HTR-8/SVneo (cell line): ENCODE measurements at regions not wholly inside any gene's neighbourhood (a gene's known extent, or its start where the extent isn't known, plus 50 kb on each side); places are given as distances from the start of the nearest gene placed in this dataset.
"Not testable (repeated sequence)": the region's sequence is repeated elsewhere in the genome, so short reads cannot be mapped to it uniquely, and the experiment has no call there.

ENCODE experiments used
- DNase-seq: peaks from one replicate; pipeline ENCODE4 v3.0.0; 2011; ENCODE audit warnings: low spot score, mixed read lengths; ENCODE audit not compliant: insufficient read length
- FAIRE-seq: peaks from 2 replicates; lab custom pipeline; 2011; peaks lifted over from hg19 to GRCh38; lab: Jason Lieb, UNC

- FAIRE-seq (no peak), DNase-seq (no peak)
Measured at GRCh38 chr7:68722044-68722443, 876.2 kb upstream of the AUTS2 start.

DNA sequence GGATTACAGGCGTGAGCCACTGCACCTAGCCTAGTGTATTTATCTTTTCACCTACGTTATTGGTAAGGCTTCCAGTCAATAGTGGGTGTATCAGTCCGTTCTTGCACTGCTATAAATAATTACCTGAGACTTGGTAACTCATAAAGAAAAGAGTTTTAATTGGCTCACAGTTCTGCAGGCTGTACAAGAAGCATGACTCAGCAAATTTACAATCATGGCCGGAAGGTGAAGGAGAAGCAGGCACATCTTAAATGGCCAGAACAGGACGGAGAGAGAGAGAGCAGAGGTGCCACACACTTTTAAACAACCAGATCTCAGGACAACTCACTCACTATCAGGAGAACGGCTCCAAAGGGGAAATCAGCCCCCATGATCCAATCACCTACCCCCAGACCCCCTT lies 873.3 kb upstream of the AUTS2 start:
- no peak for DNase-seq

DNA sequence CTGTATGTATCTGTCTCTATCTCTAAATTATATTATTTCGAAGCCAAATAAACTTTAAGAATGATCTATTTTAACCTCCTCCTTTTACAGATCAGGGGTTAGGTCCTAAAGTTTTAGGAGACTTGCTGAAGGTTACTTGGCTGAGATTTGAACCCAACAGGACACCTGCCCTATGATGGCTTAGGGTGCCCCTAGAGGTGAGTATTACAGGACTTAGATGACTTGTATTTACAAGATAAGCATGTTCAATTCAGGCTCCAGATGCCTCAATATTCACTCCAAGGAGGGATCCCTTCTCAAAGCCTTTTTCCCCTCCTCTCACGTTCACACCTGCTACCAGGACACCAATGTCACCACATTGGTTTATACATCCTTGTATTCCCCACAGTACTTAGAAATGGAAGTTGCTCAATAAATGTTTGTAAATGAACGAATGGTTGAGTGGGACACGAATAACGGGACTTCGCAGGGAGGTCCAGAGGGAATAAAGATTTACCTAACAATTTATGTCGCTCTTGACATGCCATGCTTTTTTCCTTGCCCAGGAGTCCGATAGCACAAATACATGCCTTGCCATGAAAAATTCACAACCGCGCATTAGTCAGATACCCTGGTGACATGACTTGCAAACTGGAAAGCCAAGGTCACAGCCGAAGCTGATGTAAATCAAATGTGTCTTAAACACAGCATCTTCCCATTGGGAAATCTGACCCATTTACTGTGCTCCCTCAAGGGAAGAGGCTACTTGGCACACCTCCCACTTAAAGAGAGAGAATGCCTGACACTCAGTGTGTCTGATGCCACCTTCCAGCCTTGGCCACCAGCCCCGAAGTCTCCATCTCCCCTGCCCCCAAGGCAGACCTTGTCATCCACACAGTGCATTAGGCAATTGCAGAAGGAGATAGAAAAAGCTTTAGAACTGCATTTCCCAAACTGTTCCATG lies 872.2 kb upstream of the AUTS2 start:
- no peak for DNase-seq
- no peak for FAIRE-seq

More for the DNA sequence above, 873.3 kb upstream of the AUTS2 start:
- FAIRE-seq, result no peak

DNA sequence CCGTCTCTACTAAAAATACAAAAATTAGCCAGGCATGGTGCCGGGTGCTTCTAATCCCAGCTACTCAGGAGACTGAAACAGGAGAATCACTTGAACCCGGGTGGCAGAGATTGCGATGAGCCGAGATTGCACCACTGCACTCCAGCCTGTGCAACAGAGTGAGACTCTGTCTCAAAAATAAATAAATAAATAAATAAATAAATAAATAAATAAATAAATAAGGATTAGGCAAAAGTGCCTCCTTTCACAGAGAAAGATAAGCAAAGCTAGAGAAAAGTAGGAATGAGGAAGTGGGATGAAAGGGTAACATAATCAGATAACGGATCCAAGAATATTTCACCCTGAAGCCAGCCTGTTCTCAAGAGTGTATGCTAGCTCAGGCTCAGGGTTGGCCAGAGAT lies 869.6 kb upstream of the AUTS2 start:
- not testable (repeated sequence) for DNase-seq, FAIRE-seq

GRCh38 chr7:68729371-68729770 lies 868.9 kb upstream of the AUTS2 start:
- FAIRE-seq (no peak), DNase-seq (no peak)

DNA sequence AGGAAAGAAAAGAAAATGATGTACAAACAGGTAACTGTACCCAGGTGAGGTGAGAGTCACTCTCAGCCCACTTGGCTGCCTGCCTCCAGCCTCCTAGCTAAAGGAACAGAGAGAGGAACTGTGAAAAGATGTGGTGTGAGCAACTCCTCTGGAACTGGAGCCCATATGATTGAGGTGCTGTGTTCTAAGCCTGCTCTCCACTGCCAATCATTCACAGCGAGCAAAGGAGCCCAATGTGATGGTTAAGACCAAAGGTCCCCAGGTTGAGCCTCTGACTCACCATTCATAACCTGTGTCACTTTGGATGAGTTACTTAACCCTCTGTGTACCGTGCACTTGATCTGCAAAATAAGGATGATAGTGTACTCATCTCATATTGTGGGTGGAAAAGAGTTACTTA lies 868.1 kb upstream of the AUTS2 start:
- FAIRE-seq (no peak), DNase-seq (no peak)

DNA sequence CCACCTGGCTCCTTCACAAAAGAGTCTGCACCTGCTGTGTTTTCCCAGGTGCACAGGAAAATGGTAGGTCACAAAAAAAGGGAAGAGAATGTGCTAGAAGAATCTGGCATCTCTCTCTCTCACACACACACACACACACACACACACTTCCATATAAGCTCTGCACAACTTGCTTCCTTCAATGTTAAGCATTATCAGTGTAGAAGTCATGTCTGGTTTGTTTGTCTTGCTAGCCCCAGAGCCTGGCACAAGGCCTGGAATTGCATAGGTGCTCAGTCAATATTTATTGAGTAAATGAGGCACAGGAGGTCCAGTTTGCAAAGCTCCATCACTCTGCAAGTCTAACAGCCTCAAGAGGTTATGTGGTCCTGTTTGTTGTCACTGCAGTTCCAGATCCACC lies 867.3 kb upstream of the AUTS2 start:
- DNase-seq (no peak), FAIRE-seq (no peak)

DNA sequence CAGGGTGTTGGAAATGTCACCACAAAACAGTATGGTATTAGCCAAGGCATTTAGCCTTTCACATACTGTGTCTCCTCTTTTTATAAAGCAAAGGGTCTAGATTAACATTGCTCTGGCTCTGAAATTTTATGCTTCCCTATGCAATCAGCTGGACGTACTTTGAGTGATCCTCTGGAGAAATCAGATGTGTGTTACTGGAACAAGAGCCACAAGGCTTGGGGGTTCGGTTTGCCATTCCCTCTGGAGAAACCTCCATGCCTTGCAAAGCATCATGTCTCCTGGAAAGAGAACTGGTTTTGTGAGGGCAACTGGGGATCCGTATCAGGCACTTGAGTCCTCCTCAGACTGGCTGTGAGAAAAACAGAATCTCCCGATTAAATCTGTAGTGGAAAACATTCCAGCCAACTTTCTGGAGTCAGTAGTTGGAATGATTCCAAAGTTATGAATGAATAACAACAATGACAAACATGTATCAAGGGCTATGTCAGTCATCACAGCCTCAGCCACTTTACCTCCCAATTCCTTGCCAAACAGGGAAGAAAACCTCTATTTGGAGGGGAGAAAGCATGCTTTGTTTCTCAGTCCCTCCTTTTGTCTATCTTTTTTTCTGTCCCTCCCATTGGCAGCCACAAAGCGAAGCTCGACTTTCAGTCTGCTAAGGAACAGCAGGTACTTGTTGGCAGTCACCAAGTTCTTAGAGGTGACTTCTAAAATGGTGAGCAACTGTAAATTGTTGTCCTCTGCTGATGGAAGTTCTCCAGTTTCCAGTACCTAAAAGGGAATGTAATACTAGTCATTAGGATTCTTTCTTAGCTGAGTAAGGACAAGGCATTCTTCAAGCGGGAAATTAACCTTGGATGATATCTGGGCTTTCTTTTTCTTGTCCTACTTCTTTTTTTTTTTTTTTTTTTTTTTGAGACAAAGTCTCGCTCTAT lies 864.8 kb upstream of the AUTS2 start:
- DNase-seq (no peak), FAIRE-seq (no peak)

GRCh38 chr7:68734431-68734830 lies 863.8 kb upstream of the AUTS2 start:
- DNase-seq (no peak), FAIRE-seq (no peak)

DNA sequence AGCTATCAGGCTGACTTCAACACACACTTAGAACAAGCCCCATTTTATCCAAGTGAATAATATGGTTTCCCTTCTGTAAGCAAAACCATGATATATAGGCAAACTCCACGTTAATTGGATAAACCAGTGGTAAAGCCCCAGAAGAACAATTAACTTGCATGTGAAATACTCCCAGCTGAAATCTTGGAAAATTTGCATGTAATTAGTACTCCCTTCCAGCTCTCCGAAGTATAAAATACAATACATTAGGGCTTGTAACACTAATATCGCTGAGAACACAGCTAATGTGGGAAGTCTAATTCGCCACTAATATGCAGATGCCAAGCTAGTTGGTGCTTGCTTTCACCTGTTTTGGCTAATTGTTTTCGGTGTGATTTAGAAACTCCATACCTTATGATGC lies 859.0 kb upstream of the AUTS2 start:
- FAIRE-seq, result no peak
- DNase-seq, result no peak

GRCh38 chr7:68744036-68744435 lies 854.2 kb upstream of the AUTS2 start:
- no peak for DNase-seq
- no peak for FAIRE-seq

- no peak for FAIRE-seq
- no peak for DNase-seq
Measured at GRCh38 chr7:68748934-68749900, 849.1 kb upstream of the AUTS2 start.

DNA sequence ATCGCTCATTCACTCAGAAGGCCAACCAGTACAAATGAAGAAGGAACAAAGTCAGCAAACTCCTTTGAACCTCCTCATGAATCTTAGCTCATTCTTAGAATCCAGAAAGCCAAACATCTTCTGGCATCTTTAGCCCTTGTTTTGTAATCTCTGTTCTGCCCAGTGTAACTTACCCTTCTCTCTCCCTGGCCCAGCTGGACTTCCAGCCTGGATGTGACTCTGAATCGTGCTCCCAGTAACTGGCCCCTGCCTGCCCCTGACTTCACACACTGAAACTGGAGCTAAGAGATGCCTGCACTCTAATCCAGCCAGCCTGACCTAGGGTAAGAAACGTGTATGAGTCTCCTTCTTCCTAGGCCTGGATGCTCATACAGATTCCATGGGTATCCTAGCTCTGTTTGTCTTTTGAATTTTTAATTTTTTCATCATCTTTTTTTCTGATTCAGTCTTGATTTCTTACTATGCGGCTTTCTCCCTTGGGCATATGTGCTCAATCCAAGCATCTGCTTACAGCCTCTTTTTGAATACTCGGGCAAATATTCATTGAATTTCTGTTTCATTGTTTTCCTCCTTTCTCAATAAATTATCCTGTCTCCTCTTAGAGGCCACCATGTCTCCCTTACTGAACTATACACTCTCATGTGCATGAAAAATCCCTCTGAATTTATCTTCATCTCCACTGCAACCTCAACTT lies 845.6 kb upstream of the AUTS2 start:
- FAIRE-seq (no peak), DNase-seq (no peak)

- no peak for DNase-seq
- no peak for FAIRE-seq
Measured at GRCh38 chr7:68754414-68754813, 843.9 kb upstream of the AUTS2 start.

DNA sequence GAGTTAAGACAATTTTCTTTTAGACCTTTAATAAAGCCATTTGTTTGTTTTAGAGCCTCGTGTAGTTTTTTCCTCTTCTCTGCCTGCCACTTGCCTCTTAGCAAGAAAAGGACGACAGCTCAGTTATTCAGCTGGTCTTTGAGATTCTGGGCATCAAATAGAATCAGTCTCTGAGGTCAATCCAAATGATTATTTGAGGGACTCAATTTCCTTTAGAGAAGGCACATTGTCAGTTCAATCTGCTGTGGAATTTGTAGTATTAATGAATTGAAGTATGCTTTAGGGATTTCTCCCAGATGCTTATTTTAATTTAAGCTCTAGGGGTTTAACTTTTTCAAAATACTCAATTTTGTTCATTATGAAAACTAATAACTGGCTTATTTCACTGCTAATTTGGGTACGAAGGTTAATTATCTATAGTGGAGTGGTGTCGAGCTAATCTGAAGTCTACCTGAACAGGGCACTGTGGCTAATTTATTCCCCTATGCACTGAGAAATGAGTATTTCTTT lies 841.2 kb upstream of the AUTS2 start:
- DNase-seq, result no peak
- FAIRE-seq, result no peak

GRCh38 chr7:68760556-68760955 lies 837.7 kb upstream of the AUTS2 start:
- no peak for FAIRE-seq
- DNase-seq, result no peak

DNA sequence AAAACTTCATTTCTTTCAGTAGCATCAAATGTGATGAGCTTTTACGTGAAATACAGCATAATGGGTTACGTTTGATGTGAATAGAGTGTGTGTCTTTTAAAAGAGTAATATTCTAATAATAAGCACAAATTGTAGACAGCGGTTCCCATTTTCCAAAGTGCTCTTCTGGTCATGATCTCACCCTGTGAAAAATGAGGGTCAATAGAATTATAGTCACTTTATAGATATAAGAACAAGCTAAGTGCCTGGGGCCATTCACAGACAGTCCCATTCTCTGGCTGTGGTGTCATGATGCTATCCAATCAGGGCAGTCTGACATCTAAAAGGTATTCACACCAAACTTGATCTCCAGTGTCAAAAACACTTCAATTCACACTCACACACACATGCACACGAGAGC lies 830.8 kb upstream of the AUTS2 start:
- FAIRE-seq, result no peak
- DNase-seq, result no peak

GRCh38 chr7:68770649-68771048 lies 827.6 kb upstream of the AUTS2 start:
- DNase-seq (no peak), FAIRE-seq (no peak)

DNA sequence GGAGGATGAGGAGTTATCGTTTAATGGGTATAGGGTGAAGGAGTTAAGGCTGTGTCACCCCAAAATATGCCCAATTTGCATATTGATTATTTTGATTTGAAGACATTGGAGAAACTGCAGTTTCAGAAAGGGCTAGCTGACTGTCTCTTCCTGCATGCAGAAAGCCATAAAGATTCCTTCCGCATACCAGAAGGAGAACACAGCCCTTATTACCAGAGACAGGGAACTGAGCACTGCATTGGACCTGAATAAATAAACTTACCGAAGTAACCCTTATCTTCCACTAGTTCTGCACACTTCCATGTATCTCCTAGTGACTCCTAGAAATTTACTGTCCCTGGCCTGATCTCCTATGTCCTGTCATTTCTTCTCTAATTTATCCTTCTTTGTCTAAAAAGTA lies 821.9 kb upstream of the AUTS2 start:
- FAIRE-seq (no peak), DNase-seq (no peak)
